GM06990 (cell line): ENCODE measurements at regions not wholly inside any gene's neighbourhood (a gene's known extent, or its start where the extent isn't known, plus 50 kb on each side); places are given as distances from the start of the nearest gene placed in this dataset.
"Not testable (repeated sequence)": the region's sequence is repeated elsewhere in the genome, so short reads cannot be mapped to it uniquely, and the experiment has no call there.

Experiments used
- DNase-seq: peaks from one replicate; pipeline ENCODE4 v3.0.0-alpha.2; 2011; ENCODE audit not compliant: insufficient read length; ENCODE audit errors: extremely low read depth
- H3K27me3 ChIP-seq: replicated peaks from 2 replicates; pipeline ENCODE4 v1.6.0; 2011; ENCODE audit warnings: low read length; ENCODE audit not compliant: control insufficient read depth, insufficient read depth
- H3K36me3 ChIP-seq: 2 replicates; pipeline ENCODE4 v1.5.1; 2011; ENCODE audit warnings: low read length; ENCODE audit not compliant: control insufficient read depth, insufficient read depth
- H3K4me3 ChIP-seq: replicated peaks from 2 replicates; pipeline ENCODE4 v1.5.1; 2011; ENCODE audit warnings: low read depth, mild to moderate bottlenecking, control low read depth, low read length
- CTCF ChIP-seq: IDR thresholded peaks from 2 replicates; pipeline ENCODE4 v1.5.1; 2011; ENCODE audit warnings: low read length, control low read depth, mild to moderate bottlenecking, inconsistent platforms; ENCODE audit not compliant: insufficient read depth, poor library complexity, severe bottlenecking

DNA sequence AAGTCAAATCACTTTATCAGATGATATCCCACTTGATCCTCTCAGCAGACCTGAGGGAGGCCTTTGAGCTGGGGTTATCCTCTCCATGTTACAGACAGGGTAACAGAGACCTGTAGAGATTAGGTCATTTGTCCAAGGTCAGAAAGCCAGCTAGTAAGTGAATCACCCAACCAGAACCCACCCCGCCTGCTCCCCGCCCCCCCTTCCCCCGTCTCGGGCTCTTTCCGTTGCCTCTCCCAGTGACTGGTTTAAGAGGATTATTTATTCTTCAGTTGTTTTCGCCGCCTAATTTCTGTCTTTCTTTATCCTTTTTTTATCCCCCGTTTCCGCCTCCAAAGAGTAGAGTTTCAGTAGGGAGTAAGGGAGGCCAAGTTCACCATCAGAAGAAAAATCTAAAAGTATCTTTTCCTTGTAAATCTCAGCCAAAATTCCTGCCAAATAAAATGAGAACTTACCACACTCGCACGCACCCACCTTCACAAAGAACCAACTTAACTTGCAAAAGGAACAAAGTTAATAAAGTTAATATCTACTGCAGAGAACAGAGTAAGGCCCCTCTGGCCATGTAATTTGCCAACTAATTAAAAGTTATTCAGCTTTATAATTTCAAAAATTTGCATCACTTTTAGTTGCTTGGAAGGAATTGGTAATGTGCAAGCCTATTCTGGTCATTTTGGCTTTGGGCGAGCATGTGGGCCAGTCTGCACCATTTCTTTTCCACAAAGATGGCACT lies 76.8 kb upstream of the TRABD2B start:
- Histone ChIP-seq H3K4me3 (no peak overlapping the region), H3K27me3 (no peaks in the 10 kb centered on the region), H3K36me3 (no peaks in the 10 kb centered on the region)
- TF ChIP-seq CTCF = no peak
- DNase-seq = no peak

GRCh38 chr1:48071513-48071912 lies 74.3 kb upstream of the TRABD2B start:
- no peaks in the 10 kb centered on the region for H3K36me3 ChIP-seq
- no peak for DNase-seq
- TF ChIP-seq CTCF = no peak
- no peak overlapping the region for H3K4me3 ChIP-seq
- H3K27me3 ChIP-seq = no peaks in the 10 kb centered on the region

- H3K27me3 ChIP-seq = no peaks in the 10 kb centered on the region
- no peak overlapping the region for H3K4me3 ChIP-seq
- DNase-seq = no peak
- H3K36me3 ChIP-seq = no peaks in the 10 kb centered on the region
- no peak for TF ChIP-seq CTCF
Measured at GRCh38 chr1:48070396-48070750, 73.2 kb upstream of the TRABD2B start.

DNA sequence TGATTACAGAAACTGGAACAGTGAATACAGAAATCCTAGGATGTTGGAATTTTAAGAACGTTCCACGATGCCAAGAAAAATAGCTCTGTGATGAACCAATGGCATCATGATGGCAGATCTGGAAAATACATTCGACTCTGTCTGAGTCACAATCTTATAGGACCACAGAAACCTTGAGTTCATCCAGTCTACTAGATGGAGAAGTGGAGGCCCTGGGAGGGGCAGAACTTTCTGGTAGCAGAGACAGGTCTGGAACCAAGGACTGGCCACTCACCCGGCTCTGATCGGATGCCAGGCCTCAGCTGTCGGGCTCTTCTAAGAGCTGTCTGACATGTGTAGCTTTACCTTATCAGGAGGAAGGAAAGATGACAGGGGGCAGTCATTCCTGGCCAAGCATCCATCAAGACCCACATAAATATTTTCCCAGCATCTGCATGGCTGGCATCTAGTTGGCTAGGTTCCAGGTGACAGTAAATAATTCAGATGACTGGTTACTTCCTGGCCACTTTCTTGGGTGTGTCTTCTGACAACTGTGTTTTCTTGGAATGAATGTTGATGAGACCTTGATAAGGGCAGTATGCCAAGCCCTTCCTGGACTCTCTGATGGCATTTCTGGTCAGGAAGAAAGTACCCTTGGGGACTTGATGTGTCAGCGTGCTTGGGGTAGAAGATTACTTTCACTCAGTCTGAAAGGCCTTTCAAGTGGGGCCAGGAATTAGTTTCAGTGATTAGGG lies 72.6 kb upstream of the TRABD2B start:
- TF ChIP-seq CTCF = no peak
- DNase-seq = no peak
- Histone ChIP-seq H3K4me3 (no peak overlapping the region), H3K36me3 (no peaks in the 10 kb centered on the region), H3K27me3 (no peaks in the 10 kb centered on the region)

DNA sequence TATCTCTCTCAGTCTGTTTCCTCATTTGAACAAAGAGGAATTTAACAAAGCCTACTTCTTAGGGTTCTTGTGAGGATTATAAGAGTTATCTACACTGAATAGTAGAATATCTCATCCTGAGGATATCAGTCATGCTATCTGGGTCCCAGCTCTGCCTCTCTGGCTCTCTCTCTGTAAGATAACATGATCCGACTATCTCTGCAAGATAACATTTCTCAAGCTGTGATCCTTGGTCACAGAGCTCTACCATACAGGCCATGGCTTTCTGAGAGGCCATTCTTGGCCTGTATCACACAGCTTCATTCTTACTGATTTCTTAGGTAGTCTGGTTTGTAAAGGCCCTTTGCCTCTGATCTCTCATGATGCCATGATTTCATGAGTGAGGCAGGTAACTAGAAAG lies 71.0 kb upstream of the TRABD2B start:
- Histone ChIP-seq H3K27me3 (no peaks in the 10 kb centered on the region; the same call in 1 of the 2 replicates), H3K36me3 (no peaks in the 10 kb centered on the region; the same call in 1 of the 2 replicates), H3K4me3 (no peak overlapping the region)
- TF ChIP-seq CTCF = no peak
- DNase-seq = no peak

GRCh38 chr1:48066936-48067335 lies 69.8 kb upstream of the TRABD2B start:
- TF ChIP-seq CTCF = no peak
- H3K4me3 ChIP-seq = no peak overlapping the region
- H3K36me3 ChIP-seq = no peaks in the 10 kb centered on the region; the same call in 1 of the 2 replicates
- no peaks in the 10 kb centered on the region; the same call in 1 of the 2 replicates for H3K27me3 ChIP-seq
- no peak for DNase-seq

- H3K4me3 ChIP-seq, H3K27me3 ChIP-seq, DNase-seq, H3K36me3 ChIP-seq: not testable (repeated sequence)
Measured at GRCh38 chr1:48064693-48065092, 67.5 kb upstream of the TRABD2B start.
